ENCODE measurements at regions not wholly inside any gene's neighbourhood (a gene's known extent, or its start where the extent isn't known, plus 50 kb on each side); places are given as distances from the start of the nearest gene placed in this dataset.

DNA sequence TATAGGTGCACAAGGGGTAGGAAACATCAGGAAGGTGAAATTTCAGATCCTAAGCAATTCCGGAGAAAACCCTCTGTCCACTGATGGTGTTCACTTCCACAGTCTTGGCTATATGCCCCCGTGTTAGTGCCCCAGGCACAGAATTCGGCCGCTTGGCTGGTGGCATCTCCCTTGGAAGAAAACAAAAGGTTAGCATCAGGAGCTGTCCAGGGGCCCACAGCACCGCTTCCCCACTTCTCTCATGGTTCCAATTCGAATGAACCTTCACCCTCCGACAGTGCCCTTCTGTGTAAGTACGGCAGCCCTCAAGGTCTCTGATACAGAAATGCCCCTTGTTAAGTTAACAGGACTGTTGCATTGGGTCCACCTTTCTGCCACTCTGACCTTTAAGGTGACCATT lies 409.0 kb downstream of the GADD45G start:
- no peak for DNase-seq

DNA sequence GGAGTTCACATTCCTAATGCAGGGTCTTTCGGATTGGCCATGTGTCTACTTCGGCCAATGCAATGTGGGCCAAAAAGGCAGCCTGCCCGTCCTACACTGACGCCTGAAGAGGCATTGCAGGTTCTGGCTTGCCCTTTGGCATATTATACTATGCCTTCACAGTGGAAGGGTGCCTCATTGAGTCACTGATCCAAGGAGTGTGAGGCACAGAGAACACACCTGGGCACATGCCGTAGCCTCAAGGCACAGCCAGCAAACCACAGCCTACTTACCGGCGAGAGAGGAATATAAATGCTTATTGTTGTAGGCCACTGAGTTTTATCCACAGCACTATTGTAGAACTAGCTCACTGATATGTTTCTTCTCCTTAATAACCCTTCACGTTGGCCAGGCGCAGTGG lies 409.6 kb downstream of the GADD45G start:
- no peak for DNase-seq

DNA sequence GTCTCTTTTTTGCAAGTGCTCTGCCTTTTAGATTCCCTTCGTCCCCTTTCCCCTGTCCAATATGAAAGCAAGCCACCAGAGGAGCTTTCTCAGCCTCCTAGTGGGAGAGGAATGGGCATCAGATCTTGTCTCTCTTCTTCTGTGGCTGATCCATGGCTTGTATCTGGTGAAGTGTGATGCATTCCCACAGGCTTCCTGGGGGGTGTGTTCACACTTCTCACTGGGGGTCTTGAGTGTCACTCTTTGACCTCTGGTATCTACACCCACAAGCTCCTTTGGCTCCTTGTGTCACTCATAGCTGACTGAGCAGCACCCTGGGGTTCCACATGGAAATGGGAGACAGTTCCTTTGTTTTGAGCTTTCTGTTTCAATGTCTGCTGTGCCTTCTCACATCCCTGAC lies 411.5 kb downstream of the GADD45G start:
- DNase-seq = no peak

DNA sequence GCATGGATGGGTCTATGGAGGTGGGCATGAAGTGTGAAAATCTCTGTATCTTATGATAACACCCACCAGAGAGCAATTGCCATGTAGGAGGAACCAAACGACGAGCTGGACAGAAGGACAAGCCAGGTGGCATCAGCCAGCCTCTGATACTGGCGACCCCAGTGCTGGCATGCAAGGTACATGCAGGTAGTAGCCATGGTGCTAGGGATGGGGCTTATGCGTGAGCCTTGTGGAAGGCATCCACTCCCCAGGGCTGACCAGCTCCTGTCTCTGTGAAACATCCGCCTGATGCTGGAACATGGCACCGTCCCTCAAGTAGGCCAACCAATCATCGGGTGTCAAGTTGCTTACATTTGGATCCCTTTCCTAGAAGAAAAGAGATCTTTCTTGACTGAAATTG lies 412.9 kb downstream of the GADD45G start:
- no peak for DNase-seq

DNA sequence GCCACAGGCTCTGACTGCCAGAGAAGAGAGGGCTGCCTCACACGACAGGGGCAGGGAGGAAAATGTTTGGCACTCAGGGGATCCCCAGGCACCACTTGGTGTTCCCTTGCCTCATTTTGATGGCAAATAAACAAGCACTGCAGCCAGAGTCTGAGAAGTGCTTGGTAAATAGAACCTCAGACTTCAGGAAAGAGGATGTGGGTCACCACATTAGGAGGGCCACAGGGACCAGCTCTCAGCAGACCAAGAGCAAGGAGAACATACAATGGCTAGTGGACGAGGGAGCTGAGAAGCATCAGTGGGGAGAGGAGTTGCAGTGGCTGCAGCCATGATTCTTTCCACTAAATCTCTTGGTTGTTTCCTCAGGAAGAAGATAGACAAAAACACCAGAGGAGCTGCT lies 413.9 kb downstream of the GADD45G start:
- no peak for DNase-seq

DNA sequence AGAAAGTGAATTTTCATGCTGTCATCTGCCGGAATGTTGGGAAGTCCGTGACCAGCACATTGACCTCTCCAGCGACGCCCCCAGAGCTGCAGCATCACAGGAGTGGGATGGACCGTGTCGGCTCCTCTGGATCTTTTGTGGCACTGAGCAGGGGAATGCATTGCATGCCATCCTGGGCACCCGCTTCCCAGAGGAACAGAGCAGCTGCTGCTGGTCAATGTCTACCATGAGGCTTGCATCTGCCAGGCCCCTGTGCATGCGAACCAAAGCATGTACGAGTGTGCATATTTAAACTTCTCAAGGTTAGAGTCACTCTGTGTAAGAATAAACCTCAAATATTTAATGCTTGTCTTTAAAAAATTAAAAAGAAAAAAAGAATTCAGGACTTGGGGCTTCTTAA lies 414.8 kb downstream of the GADD45G start:
- peak; percentile 32 for DNase-seq

DNA sequence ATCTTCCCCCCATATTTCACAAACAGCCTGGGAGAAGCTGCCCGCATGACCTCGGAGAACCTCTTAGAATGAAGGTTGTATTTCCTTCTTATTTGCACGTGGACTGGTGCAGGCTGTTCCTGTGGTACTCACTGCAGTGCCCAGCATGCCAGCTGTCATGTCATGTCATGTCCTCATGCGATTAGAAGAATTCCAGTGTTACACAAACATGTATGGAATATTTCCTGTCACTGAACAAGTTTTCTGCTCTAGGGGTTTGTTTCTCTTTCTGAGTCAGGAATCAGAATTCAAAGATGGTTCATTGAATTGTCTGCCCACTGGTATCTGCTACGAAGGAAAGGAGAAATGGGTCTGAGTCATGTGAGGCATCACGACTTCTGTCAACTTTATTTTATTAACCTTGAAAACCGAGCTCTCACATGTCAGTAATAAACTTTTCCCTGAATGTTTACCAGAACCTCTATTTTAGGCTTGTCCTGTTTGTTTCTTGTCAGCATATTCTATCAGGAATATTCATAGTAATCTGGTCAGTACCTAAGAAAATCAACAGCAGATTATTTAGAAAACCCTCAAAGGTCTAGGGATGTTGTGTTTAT lies 415.6 kb downstream of the GADD45G start:
- peak; percentile 37 for DNase-seq

DNA sequence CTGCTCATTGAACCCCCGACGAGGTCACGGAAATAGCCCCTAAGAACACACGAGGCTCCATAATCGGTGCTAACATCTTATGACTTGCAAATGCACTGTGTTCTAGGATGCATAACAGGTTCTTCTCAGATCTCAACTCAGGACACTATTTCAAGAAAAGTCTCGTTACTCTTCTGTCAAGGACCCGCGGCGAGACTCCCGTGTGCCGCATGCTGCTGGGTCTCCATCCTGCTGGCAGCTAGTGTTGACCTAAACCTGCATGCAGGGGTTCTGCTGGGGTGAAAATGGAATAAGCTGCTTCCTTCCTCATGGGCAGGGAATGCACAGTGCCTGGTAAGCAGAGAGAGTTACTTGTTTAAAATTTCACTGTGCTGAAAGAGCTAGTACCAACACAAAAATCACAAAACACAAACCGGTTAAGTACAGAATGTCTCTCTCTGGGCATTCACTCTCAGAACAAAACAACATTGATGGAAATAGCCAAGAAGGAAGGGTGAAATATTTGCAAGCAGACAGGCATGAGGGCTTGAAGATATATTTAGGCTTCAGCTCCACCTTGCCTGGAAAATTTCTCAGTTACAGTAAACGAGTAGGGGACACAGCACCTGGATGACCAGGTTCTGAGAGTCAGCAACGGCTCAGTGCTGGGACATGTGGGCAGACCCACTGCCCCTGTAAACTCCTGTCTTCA lies 416.5 kb downstream of the GADD45G start:
- no peak for DNase-seq

DNA sequence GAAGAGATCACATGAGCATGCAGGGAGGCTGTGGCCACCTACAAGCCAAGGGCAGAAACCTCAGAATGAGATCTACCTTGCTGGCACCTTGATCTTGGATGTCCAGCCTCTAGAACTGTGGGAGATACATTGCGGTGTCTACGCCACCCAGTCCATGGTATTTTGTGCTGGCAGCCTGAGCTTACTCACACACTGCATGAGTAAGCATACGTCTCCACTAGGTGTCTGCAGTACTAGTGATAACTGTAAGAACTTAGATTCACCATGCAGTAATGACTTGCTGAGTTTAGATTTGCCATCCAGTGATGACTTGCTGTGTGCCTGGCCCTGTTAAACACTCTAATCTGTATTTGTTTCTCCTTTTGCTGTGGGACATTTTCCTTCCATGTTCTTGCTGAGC lies 417.7 kb downstream of the GADD45G start:
- no peak for DNase-seq

DNA sequence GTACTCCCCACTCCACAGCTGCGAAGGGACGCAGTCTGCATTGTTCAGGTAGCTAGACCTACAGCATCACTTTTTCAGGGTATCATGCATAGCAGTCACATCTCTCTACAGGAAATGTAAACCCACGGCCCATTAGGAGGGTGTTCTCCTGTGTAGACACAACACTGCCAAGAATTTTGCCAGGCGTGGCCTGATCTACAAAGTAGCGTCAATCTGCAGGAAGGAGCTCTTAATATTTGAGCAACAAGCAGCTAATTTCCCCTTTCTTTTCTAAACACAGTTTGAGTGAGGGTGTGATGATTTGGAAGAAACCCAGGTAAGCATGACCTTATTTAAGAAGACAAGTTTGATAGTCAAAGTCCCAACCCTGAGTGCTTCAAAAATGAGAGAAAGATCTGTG lies 419.0 kb downstream of the GADD45G start:
- DNase-seq = no peak

DNA sequence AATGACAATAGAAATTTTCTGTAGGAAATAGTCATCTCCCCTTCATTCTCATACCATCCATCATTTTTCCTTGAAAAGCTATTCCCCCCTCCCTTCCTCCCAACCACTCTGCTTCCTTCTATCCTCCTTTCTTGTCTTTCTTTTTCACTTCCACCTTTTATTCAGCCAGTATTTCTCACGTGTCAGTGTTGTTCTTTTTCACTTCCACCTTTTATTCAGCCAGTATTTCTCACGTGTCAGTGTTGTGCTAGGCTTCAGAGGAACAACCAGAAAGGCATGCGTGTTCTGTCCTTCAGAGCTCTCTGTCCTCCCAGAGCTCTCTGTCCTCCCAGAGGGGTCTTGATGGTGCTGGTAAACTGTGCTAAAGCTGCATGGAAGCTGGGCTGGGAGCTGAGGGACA lies 419.6 kb downstream of the GADD45G start:
- DNase-seq = no peak

DNA sequence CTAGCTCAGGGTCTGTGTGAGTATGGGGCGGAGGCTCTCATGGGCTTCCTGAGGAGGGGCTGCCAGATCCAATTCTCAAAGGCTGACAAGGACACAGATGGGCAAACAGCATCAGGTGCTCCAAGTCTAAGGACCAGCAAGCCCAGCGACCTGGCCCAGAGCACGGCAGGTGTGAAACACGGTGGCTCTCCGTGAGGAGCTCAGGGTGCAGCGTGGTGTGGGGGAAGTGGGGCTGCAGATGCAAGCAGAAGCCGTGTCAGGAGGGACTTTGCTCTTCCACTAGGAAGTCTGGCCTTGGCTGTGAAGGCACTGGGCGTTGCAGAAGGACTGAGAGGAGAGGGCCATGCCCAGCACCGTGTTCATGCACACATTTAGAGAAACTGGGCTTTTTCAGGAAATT lies 420.0 kb downstream of the GADD45G start:
- DNase-seq = no peak

DNA sequence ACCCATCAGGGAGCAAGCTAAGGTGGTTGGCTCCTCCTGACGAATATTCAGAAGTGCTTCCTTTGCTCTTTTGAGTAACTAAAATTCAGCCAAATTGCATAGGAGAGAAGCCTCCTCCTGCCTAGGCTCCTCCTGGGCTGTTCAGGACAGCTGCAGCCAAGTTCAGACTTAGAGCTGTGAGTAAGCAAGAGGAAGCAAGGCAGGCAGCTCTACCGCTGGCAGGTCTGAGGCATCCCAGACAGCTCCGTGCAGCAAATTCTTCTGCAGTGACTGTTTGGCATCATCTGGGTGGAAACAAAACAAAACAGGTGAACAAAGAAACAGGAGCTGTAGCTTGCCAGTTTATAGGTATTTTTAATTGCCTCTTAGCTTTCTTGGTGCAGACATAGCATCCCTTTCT lies 421.0 kb downstream of the GADD45G start:
- DNase-seq = peak; percentile 43

DNA sequence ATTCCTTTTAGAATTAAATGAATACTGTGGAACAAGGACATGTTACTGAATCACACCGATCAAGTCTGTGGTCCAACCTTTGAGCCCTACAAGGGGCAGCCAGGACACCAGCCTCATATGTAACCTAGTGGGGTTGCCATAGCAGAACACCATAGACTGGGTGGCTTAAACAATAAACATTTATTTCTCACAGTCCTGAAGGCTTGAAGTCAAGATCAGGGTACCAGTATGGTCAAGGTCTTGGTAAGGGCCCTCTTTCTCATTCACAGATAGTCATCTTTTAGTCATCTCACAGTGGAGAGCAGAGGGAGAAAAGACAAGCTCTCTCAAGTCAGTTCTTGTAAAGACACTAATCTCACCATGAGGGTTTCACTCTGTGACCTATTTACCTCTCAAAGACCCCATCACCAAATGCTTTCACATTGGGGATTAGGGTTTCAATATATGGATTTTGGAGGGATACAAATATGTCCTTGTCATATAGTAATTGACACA lies 422.5 kb downstream of the GADD45G start:
- no peak for DNase-seq

DNA sequence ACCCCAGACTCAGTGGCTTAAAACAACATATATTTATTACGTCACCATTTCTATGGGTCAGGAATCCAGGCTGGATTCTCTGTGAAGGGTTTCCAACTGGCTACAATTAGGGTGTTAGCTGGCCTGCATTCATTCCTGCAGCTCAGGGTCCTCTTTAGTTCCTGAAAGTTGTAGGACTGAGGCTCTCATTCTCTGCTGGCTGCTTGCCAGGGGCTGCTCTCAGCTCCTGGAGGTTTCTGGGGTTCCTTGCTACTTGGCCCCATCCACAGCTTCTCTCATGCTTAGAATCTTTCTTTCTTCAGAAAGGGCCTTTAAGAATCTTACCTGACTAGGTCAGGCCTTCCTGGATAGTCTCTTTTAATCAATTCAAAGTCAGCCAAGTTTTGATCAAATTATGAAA lies 424.6 kb downstream of the GADD45G start:
- DNase-seq = no peak

DNA sequence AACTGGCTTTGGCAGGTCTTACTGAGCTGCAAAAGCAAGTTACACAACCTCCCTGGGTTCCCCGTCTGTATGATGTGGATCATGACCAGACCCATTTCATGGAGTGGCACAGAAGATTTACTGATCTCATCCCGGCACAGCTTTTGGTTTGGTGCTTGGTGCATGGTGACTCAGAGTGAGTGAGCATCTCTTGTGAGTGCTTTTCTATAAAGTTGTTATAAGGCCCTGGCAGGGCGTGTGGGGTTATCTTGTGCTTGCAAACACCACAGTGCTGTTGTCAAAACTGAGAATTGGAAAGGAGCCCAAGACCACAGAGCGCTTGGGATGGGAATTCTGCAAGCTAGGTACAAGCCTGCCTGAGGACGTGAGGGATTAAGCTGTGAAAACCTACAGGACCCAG lies 425.2 kb downstream of the GADD45G start:
- no peak for DNase-seq

DNA sequence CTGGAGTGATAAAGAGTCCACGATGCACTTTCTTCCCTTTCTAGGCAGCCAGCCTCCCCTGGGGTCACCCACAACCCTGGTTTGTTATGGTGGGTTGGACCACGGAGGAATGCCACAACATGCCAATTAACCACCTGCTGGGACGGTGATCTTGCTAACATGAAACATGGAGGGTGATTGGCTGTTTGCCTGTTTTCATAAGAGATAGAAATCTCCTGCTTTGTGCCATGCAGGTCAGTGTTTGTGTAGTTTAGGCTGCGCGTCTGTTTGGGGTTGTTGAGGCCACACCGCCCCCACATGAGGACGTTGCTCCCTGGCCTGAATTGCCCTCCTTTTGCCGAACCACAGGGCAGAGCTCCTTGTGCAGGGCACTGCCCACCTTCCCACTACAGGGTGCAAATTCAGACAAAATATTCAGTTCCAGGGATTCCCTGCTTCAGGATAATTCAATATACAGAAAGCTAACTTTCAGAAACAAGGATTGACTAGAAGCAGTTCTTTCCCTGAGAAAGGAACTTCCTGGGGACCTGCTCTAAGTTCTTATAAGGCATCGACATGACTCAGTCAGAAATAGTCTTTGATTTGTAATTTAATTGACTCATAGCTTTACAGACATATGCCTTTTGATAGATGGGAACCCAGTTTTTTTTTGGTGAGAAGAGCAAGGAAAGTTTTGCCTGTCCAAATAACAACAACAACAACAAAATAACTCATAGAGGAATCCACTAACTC lies 427.6 kb downstream of the GADD45G start:
- DNase-seq = no peak

DNA sequence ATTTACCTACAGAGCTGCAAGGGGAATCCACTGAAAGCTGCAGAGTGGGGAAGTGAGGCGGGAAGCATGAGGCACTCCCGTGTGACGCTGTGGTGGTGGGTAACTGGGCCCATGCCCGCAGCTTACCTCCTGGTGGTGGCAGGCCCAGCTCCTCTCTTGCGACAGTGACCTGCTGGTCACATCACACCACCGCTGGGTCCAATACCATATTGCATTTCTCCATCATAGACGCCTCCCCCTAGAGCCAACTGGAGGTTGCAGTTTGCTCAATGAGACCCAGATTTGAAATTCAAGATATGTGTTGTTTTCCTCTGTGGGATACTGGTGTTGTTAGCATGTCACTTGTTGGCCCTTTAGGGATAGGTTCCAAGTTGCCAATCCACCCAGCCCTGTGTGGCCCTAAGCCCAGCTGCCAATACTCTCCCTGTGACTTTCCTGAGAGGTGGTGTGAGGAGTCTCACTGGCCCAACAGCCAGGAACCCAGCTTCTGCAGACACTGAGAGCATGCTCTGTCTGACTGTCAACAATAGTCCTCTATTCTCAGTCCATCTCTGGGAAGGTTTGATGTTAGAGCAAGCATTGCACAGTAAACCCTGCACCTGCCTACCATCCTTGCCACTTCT lies 428.3 kb downstream of the GADD45G start:
- DNase-seq = no peak

DNA sequence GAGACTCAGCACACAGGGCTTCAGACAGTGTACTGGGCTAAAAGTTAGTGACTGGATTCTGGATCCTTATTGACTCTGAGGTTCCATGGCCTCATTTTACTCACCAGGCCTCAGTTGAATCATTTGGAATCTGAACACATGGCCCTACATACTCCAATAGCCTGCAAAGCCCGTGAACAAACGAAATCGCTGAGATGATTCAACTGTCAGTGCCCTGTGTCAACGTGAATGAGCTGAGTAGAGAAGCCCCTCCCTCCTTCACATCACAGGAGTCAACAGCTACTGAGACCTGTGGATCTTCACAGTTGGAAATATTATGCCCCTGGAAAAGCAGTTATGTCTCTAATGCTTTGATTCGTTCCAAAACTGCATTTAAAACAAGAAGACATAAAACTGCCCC lies 429.3 kb downstream of the GADD45G start:
- no peak for DNase-seq

DNA sequence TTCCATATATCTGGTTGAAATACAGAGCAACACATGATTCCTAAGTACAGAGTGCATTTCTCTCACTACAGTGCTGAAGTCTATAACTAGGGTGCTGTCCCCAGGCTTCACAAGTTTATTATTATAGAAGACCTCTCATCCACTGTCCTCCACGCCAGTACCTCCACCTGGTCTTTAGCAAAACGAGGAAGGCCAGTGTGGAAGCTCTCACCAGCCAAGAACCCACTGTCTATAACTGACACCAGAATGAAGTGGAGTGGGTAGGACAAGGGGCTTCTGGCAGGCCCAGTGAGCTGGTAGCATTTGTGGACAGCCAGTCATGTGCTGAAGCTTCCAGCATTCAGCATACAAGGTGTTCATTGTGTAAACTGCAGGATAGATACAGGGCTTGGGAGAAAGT lies 430.7 kb downstream of the GADD45G start:
- DNase-seq = no peak

DNA sequence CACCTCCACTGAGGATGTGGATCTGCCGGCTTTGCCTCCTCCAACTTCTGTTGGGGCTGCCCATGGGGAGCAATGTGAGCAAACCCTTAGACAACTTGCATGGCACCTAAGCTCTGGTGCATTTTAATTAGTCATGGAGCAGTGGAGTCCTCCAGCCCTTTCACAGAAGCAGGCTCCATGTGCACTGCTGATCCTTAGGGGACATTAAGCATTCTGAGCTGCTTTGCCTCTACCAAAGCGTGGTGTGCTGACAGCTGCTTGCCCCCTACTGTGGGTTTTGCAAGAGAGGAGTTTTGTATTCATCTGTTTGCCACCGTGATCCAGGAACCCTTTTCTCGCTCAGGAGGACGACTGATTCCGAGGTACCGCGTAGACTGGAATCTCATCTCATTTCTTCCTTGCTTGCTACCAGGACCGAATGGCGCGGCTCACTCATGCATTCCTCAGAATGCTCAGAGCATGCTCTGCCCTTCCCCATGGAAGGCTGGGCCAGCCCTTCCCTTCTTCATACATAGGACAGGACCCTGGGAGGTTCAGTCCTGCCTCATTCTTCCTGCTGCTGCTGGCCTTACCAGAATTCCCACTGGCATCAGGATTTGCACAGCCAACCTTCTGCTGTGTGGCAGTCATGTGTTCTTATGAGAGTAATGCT lies 432.5 kb downstream of the GADD45G start:
- DNase-seq = no peak

DNA sequence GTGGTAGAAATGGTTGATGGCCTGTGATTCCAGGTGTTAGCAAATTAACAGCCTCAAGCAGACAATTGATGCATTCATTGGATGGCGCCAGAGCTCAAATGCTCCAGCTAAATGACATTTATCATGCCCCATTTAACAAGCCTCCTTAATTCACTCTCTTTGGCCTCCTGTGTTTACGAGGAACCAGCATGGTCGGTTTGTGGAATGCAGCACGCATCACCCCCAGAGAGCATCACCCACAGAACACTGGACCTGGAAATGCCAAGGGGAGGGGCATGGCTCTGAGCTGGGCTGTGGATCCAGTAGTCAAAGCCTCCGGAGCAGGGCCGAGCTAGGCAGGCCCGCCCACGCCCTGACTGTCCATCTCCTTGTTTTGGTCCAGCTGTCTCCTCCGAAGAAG lies 434.0 kb downstream of the GADD45G start:
- DNase-seq = no peak

DNA sequence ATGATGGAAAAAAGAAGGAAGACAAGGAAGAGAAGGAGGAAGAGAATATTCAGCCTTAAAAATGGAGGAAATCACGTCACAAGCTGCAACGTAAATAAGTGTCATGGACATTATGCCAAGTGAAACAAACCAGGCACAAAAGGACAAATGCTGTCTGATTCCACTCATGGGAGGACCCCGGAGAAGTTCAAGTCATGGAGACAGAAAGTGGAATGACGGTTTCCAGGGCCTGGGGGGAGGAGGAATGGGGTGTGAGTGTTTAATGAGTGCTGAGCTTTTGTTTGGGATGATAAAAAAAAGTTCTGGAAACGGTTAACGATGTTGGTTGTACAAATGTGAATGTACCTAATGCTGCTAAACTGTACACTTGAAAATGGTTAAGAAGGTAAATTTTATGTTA lies 439.5 kb downstream of the GADD45G start:
- no peak for DNase-seq

Data from fibroblast of upper back skin (primary cell).